DND-41 (cell line): ENCODE measurements at regions not wholly inside any gene's neighbourhood (a gene's known extent, or its start where the extent isn't known, plus 50 kb on each side); places are given as distances from the start of the nearest gene placed in this dataset.

Source experiments
- EZH2 ChIP-seq: IDR thresholded peaks from 3 replicates; pipeline ENCODE4 v1.6.1; 2012; ENCODE audit warnings: borderline replicate concordance, low read depth, mild to moderate bottlenecking, moderate library complexity, low read length, inconsistent platforms; ENCODE audit not compliant: severe bottlenecking
- TF ChIP-seq, protein P1 (sequence below): IDR thresholded peaks from 2 replicates; pipeline ENCODE4 v1.5.1; 2012; ENCODE audit warnings: borderline replicate concordance, low read length, moderate library complexity, mild to moderate bottlenecking; ENCODE audit not compliant: poor library complexity, severe bottlenecking; ENCODE audit errors: extremely low read depth

DNA sequence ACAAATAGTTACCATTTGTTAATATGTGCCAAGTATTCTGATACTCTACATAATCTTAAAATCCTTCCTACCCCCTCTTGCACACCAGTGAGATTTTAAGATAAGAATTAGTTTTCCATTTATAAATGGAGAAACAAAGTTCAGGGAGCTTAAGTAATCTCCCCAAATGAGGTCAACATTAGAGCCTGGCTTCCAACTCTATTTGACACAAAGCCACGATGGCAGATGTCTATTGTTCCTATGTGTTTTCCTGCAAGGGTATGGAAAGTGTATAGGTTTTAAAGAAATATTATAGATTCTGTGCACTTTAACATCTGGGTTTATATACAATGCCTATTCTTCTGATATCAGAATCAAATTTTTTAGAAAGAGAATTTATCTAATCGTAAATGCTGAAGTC is 143.9 kb upstream of the SEMA3C start:
- TF ChIP-seq, protein P1, sequence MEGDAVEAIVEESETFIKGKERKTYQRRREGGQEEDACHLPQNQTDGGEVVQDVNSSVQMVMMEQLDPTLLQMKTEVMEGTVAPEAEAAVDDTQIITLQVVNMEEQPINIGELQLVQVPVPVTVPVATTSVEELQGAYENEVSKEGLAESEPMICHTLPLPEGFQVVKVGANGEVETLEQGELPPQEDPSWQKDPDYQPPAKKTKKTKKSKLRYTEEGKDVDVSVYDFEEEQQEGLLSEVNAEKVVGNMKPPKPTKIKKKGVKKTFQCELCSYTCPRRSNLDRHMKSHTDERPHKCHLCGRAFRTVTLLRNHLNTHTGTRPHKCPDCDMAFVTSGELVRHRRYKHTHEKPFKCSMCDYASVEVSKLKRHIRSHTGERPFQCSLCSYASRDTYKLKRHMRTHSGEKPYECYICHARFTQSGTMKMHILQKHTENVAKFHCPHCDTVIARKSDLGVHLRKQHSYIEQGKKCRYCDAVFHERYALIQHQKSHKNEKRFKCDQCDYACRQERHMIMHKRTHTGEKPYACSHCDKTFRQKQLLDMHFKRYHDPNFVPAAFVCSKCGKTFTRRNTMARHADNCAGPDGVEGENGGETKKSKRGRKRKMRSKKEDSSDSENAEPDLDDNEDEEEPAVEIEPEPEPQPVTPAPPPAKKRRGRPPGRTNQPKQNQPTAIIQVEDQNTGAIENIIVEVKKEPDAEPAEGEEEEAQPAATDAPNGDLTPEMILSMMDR: no peak
- TF ChIP-seq EZH2: no peak
